Caco-2 (cell line): ENCODE measurements at regions not wholly inside any gene's neighbourhood (a gene's known extent, or its start where the extent isn't known, plus 50 kb on each side); places are given as distances from the start of the nearest gene placed in this dataset.

Source experiments
- BruUV-seq: library from RNA; stranded (reverse); fragments of 400-500 nt; replicated peaks from 2 replicates; lab custom pipeline; 2021; lab: Mats Ljungman, UMichigan
- CTCF ChIA-PET: fragments of 300-600 bp; sonication (Branson Sonifier 250); formaldehyde crosslinking; loops from one replicate; lab custom pipeline; 2022; ENCODE audit warnings: antibody characterized with exemption; lab: Charles Lee
- POLR2A ChIA-PET: fragments of 300-600 bp; sonication (Branson Sonifier 250); formaldehyde crosslinking; loops from one replicate; lab custom pipeline; 2022; ENCODE audit warnings: antibody characterized with exemption; lab: Charles Lee
- DNase-seq, 2 experiments: peaks; one replicate each; pipeline versions ENCODE4 v3.0.0 to v3.0.0-alpha.2; 2020 to 2022
- H3K27me3 ChIP-seq: replicated peaks from 2 replicates; pipeline ENCODE4 v1.6.0; 2011; ENCODE audit warnings: low read length; ENCODE audit not compliant: control insufficient read depth, insufficient read depth
- H3K36me3 ChIP-seq: 2 replicates; pipeline ENCODE4 v1.5.1; 2011; ENCODE audit warnings: low read length; ENCODE audit not compliant: control insufficient read depth, insufficient read depth
- H3K4me1 ChIP-seq: fragments of 250-450 bp; sonication (Bioruptor Pico); 2 replicates; pipeline ENCODE4 v1.5.1; 2020; ENCODE audit warnings: mild to moderate bottlenecking
- H3K4me3 ChIP-seq: 2 replicates; pipeline ENCODE4 v1.5.1; 2011; ENCODE audit warnings: low read depth, mild to moderate bottlenecking, control low read depth, low read length
- H3K9me3 ChIP-seq: fragments of 250-450 bp; sonication (Bioruptor Pico); 2 replicates; pipeline ENCODE4 v1.5.1; 2020; ENCODE audit warnings: mild to moderate bottlenecking, moderate library complexity
- H3K27ac Mint-ChIP-seq: one replicate; pipeline ENCODE4 v1.8.0; 2022; ENCODE audit warnings: mixed read lengths; ENCODE audit not compliant: unreplicated experiment
- H3K27me3 Mint-ChIP-seq: one replicate; pipeline ENCODE4 v1.8.0; 2022; ENCODE audit warnings: mixed read lengths; ENCODE audit not compliant: insufficient read depth, unreplicated experiment
- H3K36me3 Mint-ChIP-seq: one replicate; pipeline ENCODE4 v1.8.0; 2022; ENCODE audit warnings: mild to moderate bottlenecking, mixed read lengths; ENCODE audit not compliant: insufficient read depth, unreplicated experiment
- H3K4me1 Mint-ChIP-seq: one replicate; pipeline ENCODE4 v1.8.0; 2022; ENCODE audit warnings: low read depth, mixed read lengths; ENCODE audit not compliant: unreplicated experiment
- H3K4me3 Mint-ChIP-seq: one replicate; pipeline ENCODE4 v1.8.0; 2022; ENCODE audit warnings: mild to moderate bottlenecking, moderate library complexity, mixed read lengths; ENCODE audit not compliant: unreplicated experiment
- H3K9me3 Mint-ChIP-seq: one replicate; pipeline ENCODE4 v1.8.0; 2022; ENCODE audit warnings: mixed read lengths; ENCODE audit not compliant: unreplicated experiment
- intact Hi-C: fragments of 100-400 bp; cut with micrococcal nuclease; formaldehyde crosslinking; loops from one replicate; pipeline ENCODE4 v1.10.0; 2022; ENCODE audit not compliant: unreplicated experiment
- TF ChIP-seq, protein P1 (sequence below), 2 experiments: fragments of 200-600 bp in 1 of 2; IDR thresholded peaks; 1 replicate in 1 of 2; 2 replicates in 1 of 2; pipeline versions ENCODE4 v1.5.1 to v1.8.0; 2011 to 2022; ENCODE audit warnings: antibody characterized with exemption in 1 of 2, control low read depth in 1 of 2, inconsistent platforms in 1 of 2, low read depth in 1 of 2, low read length in 1 of 2, mild to moderate bottlenecking in 1 of 2, moderate library complexity in 1 of 2; ENCODE audit not compliant: insufficient read depth in 1 of 2, severe bottlenecking in 1 of 2, unreplicated experiment in 1 of 2

DNA sequence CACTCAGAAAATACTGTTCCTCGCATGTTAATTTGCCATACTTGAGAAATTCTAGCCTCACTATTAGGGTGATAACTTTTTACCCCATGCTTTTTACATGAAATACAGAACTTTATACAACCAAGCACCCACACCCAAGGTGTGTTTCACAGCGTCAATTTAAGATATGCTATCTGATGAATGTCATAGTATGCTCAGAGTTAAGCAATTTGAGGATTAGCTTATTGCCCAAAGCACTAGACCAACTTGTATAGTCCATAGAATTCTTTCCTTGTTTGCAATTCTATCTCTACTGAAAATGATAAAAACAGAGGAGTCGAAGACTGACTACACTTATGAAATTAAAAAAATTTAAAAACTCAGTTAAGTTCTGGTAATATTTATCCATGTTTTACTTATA is 82.1 kb upstream of the CARMIL1 start:
- Mint-ChIP-seq H3K9me3 (no peaks in the 10 kb centered on the region), H3K4me1 (no peaks in the 10 kb centered on the region), H3K36me3 (no peaks in the 10 kb centered on the region), H3K4me3 (no peak overlapping the region), H3K27me3 (no peaks in the 10 kb centered on the region), H3K27ac (no peak overlapping the region)
- Histone ChIP-seq H3K4me3 (no peak overlapping the region), H3K9me3 (no peaks in the 10 kb centered on the region), H3K4me1 (no peaks in the 10 kb centered on the region), H3K36me3 (no peaks in the 10 kb centered on the region), H3K27me3 (no peaks in the 10 kb centered on the region)
- CTCF ChIA-PET: no interaction called here
- POLR2A ChIA-PET: no interaction called here
- no peak for DNase-seq
- TF ChIP-seq, protein P1, sequence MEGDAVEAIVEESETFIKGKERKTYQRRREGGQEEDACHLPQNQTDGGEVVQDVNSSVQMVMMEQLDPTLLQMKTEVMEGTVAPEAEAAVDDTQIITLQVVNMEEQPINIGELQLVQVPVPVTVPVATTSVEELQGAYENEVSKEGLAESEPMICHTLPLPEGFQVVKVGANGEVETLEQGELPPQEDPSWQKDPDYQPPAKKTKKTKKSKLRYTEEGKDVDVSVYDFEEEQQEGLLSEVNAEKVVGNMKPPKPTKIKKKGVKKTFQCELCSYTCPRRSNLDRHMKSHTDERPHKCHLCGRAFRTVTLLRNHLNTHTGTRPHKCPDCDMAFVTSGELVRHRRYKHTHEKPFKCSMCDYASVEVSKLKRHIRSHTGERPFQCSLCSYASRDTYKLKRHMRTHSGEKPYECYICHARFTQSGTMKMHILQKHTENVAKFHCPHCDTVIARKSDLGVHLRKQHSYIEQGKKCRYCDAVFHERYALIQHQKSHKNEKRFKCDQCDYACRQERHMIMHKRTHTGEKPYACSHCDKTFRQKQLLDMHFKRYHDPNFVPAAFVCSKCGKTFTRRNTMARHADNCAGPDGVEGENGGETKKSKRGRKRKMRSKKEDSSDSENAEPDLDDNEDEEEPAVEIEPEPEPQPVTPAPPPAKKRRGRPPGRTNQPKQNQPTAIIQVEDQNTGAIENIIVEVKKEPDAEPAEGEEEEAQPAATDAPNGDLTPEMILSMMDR (IDR thresholded peaks at IDR 0.05; ENCODE audit: insufficient read depth in 1 of 2, low read depth in 1 of 2, low read length in 1 of 2, severe bottlenecking in 1 of 2, unreplicated experiment in 1 of 2): no peak
- intact Hi-C loops: no loop called here
- BruUV-seq: no TSS peak

DNA sequence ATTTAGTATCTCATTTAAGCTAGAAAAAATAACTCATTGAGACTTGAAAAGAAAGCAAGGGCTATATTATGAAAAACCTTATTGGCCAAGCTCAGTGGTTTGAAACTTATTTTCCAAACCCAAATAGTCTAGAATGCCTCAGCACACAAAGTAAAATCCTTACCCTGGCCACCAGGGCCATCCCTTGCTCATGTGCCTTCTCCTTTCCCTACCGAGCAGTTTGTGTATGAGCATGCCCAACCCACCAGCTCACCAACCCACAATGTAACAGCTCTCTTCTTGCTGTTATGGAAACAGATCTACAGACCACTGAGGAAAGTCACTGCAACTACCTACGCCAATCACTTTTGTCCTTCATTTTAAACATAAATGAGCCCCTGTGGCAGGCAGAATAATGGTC is 79.6 kb upstream of the CARMIL1 start:
- Histone ChIP-seq H3K4me1 (no peaks in the 10 kb centered on the region), H3K27me3 (no peaks in the 10 kb centered on the region), H3K4me3 (no peak overlapping the region), H3K36me3 (no peaks in the 10 kb centered on the region), H3K9me3 (0 out of 2 replicates have a peak, but pooled peaks cover 6% of the 10 kb centered on the region)
- H3K27me3 Mint-ChIP-seq: no peaks in the 10 kb centered on the region
- peaks cover under 1% of the 10 kb centered on the region for H3K9me3 Mint-ChIP-seq
- ChIA-PET CTCF (no interaction called here), POLR2A (no interaction called here)
- H3K4me3 Mint-ChIP-seq: no peak overlapping the region
- TF ChIP-seq, protein P1 (IDR thresholded peaks at IDR 0.05; ENCODE audit: insufficient read depth in 1 of 2, low read depth in 1 of 2, low read length in 1 of 2, severe bottlenecking in 1 of 2, unreplicated experiment in 1 of 2): no peak
- DNase-seq: no peak
- intact Hi-C loops: no loop called here
- no peaks in the 10 kb centered on the region for H3K36me3 Mint-ChIP-seq
- H3K27ac Mint-ChIP-seq: no peak overlapping the region
- no TSS peak for BruUV-seq
- no peaks in the 10 kb centered on the region for H3K4me1 Mint-ChIP-seq

DNA sequence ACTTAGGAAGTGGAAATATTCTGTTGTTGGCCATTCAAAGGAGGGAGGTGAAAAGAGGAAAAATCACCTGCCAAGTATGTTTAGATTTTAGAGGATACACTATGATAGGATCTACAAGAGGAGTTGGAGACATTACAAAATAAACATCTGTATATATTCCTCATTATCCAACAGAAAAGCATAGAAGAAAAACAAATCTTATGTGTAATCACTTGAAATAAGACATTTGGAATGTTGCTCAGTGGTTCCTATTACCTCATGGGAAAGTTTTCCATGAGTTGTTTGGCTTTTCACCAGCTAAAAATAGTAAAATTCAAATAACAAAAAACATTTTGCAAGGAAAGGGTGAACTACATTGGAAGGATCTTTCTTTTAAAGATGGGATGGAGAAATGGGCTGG is 76.7 kb upstream of the CARMIL1 start:
- Histone ChIP-seq H3K4me1 (0 out of 2 replicates have a peak, but pooled peaks cover 4% of the 10 kb centered on the region), H3K36me3 (no peaks in the 10 kb centered on the region), H3K27me3 (no peaks in the 10 kb centered on the region), H3K4me3 (no peak overlapping the region), H3K9me3 (0 out of 2 replicates have a peak, but pooled peaks cover 6% of the 10 kb centered on the region)
- intact Hi-C loops: no loop called here
- DNase-seq: no peak
- Mint-ChIP-seq H3K36me3 (no peaks in the 10 kb centered on the region), H3K9me3 (peaks cover 21% of the 10 kb centered on the region), H3K4me1 (no peaks in the 10 kb centered on the region), H3K27ac (no peak overlapping the region), H3K27me3 (no peaks in the 10 kb centered on the region), H3K4me3 (no peak overlapping the region)
- POLR2A ChIA-PET: no interaction called here
- TF ChIP-seq, protein P1 (IDR thresholded peaks at IDR 0.05; ENCODE audit: insufficient read depth in 1 of 2, low read depth in 1 of 2, low read length in 1 of 2, severe bottlenecking in 1 of 2, unreplicated experiment in 1 of 2): no peak
- no TSS peak for BruUV-seq
- CTCF ChIA-PET: no interaction called here
